NT2/D1 (cell line): ENCODE measurements at regions not wholly inside any gene's neighbourhood (a gene's known extent, or its start where the extent isn't known, plus 50 kb on each side); places are given as distances from the start of the nearest gene placed in this dataset.

Experiments used
- DNase-seq: peaks from one replicate; pipeline ENCODE4 v3.0.0-alpha.2; 2011; ENCODE audit warnings: low read depth, low spot score
- H3K27me3 ChIP-seq: 2 replicates; pipeline ENCODE4 v1.6.0; 2011; ENCODE audit warnings: mild to moderate bottlenecking; ENCODE audit not compliant: insufficient read length, insufficient read depth
- H3K36me3 ChIP-seq: 2 replicates; pipeline ENCODE4 v1.6.1; 2011; ENCODE audit warnings: mild to moderate bottlenecking, low read length, mixed read lengths; ENCODE audit not compliant: insufficient read depth, insufficient read length
- H3K4me1 ChIP-seq: 2 replicates; pipeline ENCODE4 v1.5.1; 2011; ENCODE audit not compliant: insufficient read depth, insufficient read length
- H3K4me3 ChIP-seq: 2 replicates; pipeline ENCODE4 v1.5.1; 2011; ENCODE audit warnings: low read depth; ENCODE audit not compliant: insufficient read length
- H3K9ac ChIP-seq: 2 replicates; pipeline ENCODE4 v1.6.0; 2011; ENCODE audit warnings: low read depth; ENCODE audit not compliant: insufficient read length
- H3K9me3 ChIP-seq: 2 replicates; pipeline ENCODE4 v1.5.1; 2011; ENCODE audit warnings: mild to moderate bottlenecking, low read length; ENCODE audit not compliant: insufficient read depth
- SUZ12 ChIP-seq: IDR thresholded peaks from 2 replicates; pipeline ENCODE4 v1.6.1; 2011; ENCODE audit not compliant: insufficient read length, insufficient read depth; ENCODE audit errors: extremely low read depth
- YY1 ChIP-seq: IDR thresholded peaks from 2 replicates; pipeline ENCODE4 v1.6.1; 2011; ENCODE audit not compliant: insufficient read length, insufficient read depth
- ZNF274 ChIP-seq: IDR thresholded peaks from 2 replicates; pipeline ENCODE4 v1.6.1; 2011; ENCODE audit warnings: mild to moderate bottlenecking, low read depth, low read length

DNA sequence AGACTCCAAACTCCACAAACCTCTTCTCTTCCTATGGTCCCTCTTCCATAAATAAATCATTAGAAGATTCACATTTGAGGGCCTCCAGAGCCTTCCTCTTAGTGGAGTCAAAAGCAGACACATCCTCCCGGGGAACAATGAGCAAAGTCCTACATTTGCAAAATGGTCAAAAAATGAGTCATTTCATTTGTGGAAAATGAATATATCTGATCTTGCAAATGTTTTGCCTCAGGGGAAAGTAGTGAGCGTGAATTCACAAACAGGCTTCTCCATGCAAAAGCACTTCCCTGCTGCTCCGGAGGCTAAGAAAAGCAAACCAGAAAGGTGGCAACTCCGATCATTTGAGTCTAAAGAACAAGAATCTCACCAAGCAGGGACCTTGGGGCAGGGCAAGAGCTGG is 86.7 kb upstream of the IQSEC1 start:
- Histone ChIP-seq H3K4me1 (peaks cover 21% of the 10 kb centered on the region), H3K9me3 (peaks cover 19% of the 10 kb centered on the region), H3K36me3 (no peaks in the 10 kb centered on the region), H3K27me3 (no peaks in the 10 kb centered on the region), H3K9ac (no peak overlapping the region), H3K4me3 (no peak overlapping the region)
- no peak for TF ChIP-seq SUZ12
- no peak for TF ChIP-seq ZNF274
- no peak for TF ChIP-seq YY1
- no peak for DNase-seq

DNA sequence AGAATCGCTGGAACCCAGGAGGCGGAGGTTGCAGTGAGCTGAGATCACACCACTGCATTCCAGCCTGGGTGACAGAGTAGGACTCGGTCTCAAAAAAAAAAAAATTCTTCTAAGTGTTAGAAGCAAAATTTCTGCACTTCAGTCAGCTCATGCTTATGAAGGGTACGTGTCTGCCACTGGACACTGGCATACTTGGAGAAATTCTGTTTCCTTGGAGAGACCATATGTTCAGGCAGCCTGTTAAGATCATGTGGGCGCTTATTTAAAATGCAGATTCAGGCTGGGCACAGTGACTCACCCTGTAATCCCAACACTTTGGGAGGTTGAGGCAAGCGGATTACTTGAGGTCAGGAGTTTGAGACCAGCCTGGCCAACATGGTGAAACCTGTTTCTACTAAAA is 85.6 kb upstream of the IQSEC1 start:
- TF ChIP-seq YY1 (no peak), ZNF274 (no peak), SUZ12 (no peak)
- peaks cover 22% of the 10 kb centered on the region for H3K9me3 ChIP-seq
- no peak overlapping the region for H3K9ac ChIP-seq
- no peaks in the 10 kb centered on the region for H3K27me3 ChIP-seq
- no peak for DNase-seq
- no peak overlapping the region for H3K4me3 ChIP-seq
- peaks cover 21% of the 10 kb centered on the region for H3K4me1 ChIP-seq
- no peaks in the 10 kb centered on the region for H3K36me3 ChIP-seq

DNA sequence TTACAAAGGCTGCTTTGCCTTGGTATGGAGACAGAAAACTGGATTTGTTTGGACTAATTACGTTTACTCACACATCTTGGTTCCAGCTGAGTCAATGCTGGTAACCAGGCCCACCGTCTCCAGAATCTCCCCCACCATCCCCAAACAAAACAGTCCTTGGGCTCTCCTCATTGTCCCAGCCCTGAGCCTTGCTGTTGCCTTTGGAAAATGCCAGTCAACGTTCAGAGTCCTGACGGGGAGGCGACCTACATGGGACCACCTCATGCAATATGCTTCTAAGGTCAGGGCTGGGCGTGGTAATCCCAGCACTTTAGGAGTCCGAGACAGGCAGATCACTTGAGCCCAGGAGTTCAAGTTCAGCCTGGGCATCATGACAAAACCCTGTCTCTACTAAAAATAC is 85.2 kb upstream of the IQSEC1 start:
- Histone ChIP-seq H3K27me3 (no peaks in the 10 kb centered on the region), H3K9ac (no peak overlapping the region), H3K9me3 (peaks cover 22% of the 10 kb centered on the region), H3K36me3 (no peaks in the 10 kb centered on the region), H3K4me3 (no peak overlapping the region), H3K4me1 (peaks cover 21% of the 10 kb centered on the region)
- DNase-seq, result no peak
- TF ChIP-seq ZNF274 (no peak), SUZ12 (no peak), YY1 (no peak)

DNA sequence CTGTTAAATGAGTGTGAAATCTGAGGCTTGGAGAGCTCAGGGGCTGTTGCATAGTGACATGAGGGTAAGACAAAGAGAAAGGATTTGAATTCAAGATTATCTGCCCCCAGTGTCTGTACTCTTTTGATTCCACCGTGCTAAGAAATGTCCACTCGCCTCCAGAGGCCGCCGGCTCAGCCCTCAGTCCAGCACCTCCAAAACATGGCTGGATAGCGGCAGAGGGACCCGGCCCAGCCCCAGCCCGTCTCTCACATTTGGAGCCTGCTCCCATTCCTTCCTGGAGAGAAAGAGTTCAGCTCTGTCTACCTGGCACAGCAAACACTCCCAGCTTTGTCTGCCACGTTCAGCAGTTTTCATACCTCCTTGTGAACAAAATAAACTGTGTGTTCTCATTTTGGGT is 84.8 kb upstream of the IQSEC1 start:
- H3K9ac ChIP-seq, result no peak overlapping the region
- TF ChIP-seq ZNF274, result no peak
- no peak for DNase-seq
- no peaks in the 10 kb centered on the region for H3K36me3 ChIP-seq
- no peaks in the 10 kb centered on the region for H3K27me3 ChIP-seq
- H3K4me3 ChIP-seq, result no peak overlapping the region
- H3K9me3 ChIP-seq, result peaks cover 22% of the 10 kb centered on the region
- H3K4me1 ChIP-seq, result peaks cover 24% of the 10 kb centered on the region

DNA sequence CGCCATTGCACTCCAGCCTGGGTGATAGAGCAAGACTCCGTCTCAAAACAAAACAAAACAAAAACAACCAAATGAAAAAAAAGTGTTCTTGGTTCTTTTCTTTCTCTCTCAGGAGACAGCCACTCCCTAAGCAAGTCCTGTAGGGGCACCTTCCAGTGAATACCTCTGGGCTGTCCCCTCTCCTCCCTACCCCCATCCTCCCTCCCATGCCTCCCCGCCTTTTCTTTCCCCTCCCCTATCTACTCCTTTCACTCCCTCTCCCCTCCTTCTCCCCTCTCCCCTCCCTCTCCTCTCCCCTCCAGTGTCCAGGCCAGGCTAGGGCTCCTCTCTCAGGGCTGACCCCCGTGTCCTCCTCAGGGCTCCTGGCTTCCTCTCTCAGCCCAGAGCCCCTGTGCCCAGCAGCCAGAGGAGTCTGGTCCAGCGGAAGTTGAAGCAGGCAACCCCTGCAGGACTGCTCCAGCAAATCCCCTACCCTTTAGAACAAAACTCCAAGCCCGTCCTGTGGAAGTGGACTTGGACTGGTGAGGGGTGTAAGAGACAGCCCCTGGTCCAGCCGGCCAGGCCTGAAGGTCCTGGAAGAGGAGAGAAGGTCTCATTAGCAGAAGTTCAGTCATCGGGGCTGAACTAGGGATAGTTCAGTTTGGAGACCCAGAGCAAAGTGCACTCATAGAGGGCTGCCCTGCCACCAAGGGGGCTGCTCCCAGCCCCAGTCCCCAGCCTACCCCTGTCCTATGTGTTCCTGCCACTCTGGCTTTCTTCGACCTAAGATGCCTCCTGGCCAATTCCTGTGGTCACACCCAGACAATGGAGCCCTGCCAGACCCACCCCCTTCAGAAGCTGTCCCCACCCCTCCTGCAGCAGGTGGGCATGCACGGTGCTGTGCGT is 79.8 kb upstream of the IQSEC1 start:
- H3K4me3 ChIP-seq, result no peak overlapping the region
- no peak overlapping the region for H3K9ac ChIP-seq
- peaks cover 4% of the 10 kb centered on the region for H3K4me1 ChIP-seq
- DNase-seq, result no peak
- TF ChIP-seq ZNF274 (no peak), SUZ12 (no peak), YY1 (no peak)
- H3K9me3 ChIP-seq, result peaks cover 22% of the 10 kb centered on the region
- H3K27me3 ChIP-seq, result no peaks in the 10 kb centered on the region
- H3K36me3 ChIP-seq, result no peaks in the 10 kb centered on the region

DNA sequence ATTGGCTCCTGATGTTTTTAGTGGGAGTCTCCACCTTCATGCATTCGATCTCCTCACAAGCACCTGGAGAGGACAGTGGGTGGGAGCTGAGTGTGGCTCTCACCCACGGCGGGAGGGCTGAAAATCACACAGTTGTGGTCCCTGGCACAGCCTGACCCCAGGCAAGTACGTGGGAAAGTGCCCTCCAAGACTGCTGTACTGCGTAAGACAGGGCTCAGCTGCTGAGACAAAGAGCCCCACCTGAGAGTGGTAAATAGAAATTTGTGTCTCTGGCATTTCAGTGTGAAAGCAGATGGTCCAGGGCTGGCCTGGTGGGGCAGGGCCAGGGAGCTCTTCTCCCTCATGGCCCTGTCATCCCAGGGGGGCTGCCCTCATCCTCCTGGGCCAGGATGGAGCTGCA is 77.4 kb upstream of the IQSEC1 start:
- peaks cover 4% of the 10 kb centered on the region for H3K4me1 ChIP-seq
- no peak for DNase-seq
- no peaks in the 10 kb centered on the region for H3K36me3 ChIP-seq
- H3K27me3 ChIP-seq, result no peaks in the 10 kb centered on the region
- peaks cover 11% of the 10 kb centered on the region for H3K9me3 ChIP-seq
- H3K9ac ChIP-seq, result no peak overlapping the region
- H3K4me3 ChIP-seq, result no peak overlapping the region
- no peak for TF ChIP-seq YY1
- no peak for TF ChIP-seq SUZ12
- no peak for TF ChIP-seq ZNF274

DNA sequence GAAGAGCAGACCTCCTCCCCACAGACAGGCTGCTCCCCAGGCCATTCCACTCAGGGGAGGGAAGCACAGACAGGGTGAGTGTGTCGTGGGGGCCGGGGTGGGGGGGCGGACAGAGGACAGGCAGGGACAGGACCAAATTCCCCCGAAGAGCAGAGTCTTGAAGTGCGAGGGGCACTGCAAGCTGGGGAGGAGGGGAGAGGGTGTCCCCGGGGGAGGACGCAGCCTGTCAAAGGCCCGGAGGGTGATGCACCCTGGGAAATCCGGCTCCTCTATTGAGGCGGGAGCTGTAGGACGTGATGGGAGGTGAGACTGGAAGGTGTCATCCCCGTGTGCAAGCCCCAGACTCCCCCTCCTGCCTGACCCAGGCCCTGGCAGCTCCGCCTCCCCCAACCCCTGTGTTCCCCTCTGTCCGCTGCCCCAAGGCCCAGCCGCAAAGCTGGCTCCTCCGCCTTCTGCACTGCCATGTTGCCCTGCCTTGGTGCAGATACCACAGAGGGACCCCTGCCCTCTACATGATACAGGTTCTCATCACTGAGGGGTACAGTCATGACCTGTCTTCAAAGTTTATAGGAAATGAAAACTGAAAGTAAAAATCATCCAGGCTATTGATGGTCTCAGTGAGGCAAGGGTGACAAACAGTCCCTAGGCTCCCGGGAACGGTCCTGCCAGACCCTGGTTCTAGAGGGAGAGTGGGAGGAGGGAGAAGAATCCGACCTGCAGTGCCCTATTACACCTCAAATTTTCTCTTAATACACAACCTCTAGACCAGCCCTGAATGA is 76.3 kb upstream of the IQSEC1 start:
- H3K36me3 ChIP-seq, result no peaks in the 10 kb centered on the region
- no peak for DNase-seq
- TF ChIP-seq ZNF274 (no peak), YY1 (no peak), SUZ12 (no peak)

More for the DNA sequence above, 76.3 kb upstream of the IQSEC1 start:
- Histone ChIP-seq H3K4me3 (no peak overlapping the region), H3K9me3 (no peaks in the 10 kb centered on the region), H3K27me3 (no peaks in the 10 kb centered on the region), H3K9ac (no peak overlapping the region), H3K4me1 (peaks cover 4% of the 10 kb centered on the region)
